Stimulated activated CD4-positive, alpha-beta T cell treated with anti-CD3 and anti-CD28 coated beads, Interleukin-12 subunit alpha, Interleukin-12 subunit beta, amount 100 ng/mL, for 48 hours (primary cell): ENCODE measurements at regions not wholly inside any gene's neighbourhood (a gene's known extent, or its start where the extent isn't known, plus 50 kb on each side); places are given as distances from the start of the nearest gene placed in this dataset.

ENCODE experiments used
- DNase-seq, 3 donors: peaks; one replicate each; pipeline ENCODE4 v3.0.0-alpha.2; 2020; ENCODE audit warnings: low read depth in 2 of 3, low spot score in 1 of 3

DNA sequence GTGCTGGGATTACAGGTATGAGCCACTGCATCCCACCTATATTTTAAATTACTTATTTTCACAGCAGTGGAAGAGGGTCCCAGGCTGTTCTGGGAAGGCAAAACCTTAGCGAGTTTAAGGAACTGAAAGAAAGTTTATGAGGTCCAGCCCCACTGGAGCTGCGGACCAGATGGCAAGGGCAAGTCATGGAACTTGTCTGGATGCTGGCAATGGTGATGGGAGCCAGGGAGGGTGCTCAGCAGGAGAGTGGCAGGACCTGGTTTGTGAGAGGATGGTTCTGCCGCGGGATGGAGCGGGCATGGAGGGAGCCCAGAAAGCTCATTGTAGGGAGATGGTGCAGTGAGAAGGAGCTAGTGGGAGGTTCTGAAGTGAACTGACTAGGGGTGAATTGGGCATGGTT, 50.6 kb upstream of the SLC45A1 start:
- DNase-seq = no peak

DNA sequence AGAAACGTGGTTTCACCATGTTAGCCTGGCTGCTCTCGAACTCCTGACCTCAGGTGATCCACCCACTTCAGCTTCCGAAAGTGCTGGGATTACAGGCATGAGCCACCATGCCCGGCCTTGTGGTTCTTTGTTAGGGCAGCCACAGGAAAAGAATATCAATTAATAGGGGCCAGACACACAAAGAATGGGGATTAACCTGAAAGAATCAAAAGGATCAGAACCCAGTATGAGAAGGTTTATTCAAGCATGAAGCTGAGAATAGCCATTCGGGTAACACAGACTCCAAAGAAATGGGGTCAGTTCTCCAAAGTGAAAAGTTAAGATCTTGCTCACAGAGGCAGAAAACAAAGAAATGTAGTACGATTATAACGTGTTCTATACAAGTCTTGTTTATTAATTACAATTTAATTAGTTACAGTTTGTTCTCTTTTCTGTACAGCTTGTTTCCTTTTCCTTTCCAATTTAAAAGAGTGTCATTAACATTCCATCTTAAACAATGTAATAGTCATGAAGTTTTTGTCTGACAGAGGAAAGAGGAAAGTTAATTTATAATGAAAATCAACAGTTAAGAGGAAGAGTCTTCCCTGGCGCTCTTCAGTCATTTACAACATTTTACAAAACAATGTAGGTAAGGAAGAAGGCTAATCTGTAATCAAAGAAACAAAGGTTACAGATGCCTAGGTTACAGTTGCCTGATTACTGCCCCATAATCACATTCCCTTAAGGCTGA, 51.3 kb upstream of the SLC45A1 start:
- DNase-seq = no peak

DNA sequence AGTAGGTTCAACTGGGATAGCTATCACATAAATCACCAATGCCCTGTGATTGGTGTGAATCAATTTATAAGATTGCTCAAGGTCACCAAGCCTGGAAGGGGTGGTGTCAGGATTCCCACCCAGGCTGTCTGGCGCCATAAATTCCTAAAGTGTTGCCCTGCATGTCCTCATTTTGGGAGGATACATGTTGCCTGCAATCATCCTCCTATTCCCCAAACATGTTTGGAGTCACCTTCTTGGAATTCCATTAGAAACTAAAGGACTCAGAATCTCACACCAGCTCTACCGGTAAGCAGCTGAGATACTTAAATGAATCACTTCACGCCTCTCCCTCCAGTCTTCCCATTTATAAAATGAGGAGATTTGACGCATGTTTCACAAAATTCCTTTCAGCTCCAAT, 54.1 kb upstream of the SLC45A1 start:
- no peak for DNase-seq

DNA sequence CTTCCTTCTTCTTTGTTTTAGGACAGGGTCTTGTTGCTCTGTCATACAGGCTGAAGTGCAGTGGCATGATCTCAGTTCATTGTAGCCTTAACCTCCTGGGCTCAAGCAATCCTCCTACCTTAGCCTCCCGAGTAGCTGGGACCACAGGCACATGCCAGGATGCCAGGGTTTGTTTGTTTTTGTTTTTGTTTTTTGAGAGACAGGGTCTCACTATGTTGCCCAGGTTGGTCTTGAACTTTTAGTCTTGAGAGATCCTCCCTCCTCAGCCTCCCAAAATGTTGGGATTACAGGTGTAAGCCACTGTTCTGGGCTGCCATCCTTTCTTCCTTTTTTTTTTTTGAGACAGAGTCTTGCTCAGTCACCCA, 56.5 kb upstream of the SLC45A1 start:
- no peak for DNase-seq

DNA sequence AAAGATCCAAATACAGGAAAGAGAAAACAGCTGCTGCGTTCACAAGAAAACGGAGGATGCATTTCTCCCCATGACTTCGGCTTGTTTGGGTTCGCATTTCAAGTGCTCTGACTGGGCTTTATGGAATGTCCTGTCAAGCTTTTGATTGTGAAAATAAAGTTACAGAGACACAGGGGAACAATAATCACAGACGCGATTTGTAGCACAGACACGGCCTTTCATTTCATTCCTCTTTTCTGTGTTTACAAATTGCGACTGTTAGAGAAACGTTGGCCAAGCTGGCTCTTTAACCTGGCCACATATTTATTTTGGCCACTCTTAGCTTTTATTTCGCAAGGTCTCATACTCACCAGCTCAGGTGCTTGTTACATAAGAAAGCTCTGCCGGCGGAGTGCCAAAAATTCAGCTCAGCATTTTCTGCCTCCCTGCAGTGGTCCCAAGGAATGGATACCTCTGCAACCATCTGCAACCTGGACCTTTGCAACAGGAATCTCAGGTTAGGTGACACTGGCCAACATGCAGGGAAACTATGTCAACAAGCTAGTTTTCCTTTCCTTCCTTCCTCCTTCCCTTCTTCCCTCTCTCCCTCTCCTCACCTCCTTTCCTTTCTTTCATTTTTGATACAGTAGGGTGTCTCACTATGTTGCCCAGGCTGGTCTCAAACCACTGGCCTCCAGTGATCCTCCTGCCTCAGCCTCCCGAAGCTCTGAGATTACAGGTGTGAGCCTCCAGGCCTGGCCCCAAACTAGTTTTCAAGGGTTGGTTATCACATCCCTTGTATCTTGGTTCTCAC, 58.2 kb upstream of the SLC45A1 start:
- DNase-seq = no peak

DNA sequence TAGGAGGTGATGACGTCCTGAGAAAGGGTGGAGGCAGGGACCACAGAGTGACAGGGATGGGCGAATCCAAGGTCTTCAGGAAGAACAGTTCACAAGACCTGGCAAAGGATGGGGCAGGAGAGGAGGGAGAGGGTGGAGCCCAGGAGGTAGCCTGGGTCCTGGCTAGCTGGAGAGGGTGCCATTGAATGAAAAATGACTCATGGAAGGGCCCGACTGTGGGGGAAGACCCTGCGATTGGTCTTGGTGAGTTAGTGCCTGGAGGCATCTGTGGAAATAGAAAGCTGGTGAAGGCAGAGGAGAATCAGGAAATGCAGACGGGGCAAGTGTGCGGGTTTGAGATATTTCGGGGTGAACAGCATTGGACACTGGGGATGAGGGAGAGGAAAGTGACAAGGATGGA, 60.3 kb upstream of the SLC45A1 start:
- DNase-seq = no peak

DNA sequence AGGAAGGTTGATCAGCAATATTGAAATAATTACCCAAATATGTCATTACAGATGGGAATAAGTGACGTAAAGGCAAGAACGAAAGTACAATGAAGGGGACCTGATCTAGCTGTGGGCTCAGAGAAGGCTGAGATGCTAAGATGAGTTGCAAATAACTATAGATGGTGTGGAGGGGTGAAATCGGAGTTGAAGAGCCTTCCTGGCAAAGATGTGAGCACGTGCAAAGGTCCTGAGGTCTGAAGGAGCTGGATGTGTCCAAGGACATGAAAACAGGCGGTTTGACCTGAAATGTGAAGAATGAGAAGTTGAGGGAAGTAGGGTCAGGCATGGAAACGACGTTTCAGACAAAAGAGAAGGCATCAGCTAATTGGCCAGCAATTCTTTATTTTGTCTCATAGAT, 61.6 kb upstream of the SLC45A1 start:
- DNase-seq = no peak

DNA sequence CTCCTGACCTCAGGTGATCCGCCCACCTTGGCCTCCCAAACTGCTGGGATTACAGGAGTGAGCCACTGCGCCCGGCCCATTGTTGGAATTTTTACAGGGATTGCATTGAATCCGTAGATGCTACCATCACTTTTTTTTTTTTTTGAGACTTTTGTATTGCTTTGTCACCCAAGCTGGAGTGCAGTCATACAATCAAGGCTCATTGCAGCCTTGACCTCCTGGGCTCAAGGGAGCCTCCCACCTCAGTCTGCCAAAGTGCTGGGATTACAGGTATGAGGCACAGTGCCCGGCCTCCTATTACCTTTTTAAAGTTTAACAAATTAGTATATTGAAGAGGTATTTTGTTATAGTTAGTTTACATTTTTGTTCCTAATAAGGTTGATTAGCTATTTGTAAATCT, 62.2 kb upstream of the SLC45A1 start:
- DNase-seq = no peak

DNA sequence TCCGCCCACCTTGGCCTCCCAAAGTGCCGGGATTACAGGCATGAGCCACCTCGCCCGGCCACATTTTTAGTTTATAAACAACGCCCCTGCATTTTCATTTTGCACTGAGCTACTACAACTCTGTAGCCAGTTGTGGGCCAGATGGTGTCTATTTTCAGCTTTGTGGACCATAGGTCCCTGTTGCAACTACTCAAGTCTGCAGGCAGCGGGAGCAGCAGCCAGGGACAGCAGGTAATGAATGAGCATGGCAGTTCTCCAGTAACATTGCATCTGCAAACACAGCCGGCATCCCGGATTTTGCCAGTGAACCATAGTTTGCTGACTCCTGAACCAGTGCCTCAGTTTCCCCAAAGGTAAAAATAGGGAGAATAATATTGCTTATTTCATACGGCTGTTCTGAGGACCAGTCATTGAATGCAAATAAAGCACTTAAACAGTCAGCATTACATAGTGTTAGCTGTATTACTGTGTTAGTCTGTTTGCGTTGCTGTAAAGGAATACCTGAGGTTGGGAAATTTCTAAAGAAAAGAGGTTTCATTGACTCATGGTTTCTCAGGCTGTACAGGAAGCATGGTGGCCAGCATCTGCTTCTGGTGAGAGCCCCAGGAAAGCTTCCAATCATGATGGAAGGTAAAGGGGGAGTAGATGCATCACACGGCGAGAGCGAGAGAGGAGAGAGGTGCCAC, 65.5 kb upstream of the SLC45A1 start:
- no peak for DNase-seq

DNA sequence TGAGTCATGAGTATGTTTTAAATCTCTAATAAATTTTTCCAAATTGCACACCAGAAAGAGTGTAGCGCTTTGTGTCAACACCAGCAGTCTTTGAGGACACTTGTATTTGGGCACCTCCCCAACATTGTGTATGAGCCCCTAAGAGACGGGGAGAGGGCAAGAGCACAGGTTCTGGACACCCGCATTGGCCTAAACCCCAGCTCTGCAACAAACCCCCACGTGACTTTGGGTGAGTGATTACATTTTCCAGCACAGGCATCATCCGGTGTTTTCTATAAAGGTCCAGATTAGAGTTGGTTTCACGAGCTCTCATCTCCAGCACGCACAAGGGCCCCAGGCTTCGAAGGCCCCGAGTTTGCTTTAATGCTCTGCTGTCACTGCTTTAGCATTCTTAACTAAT, 66.3 kb upstream of the SLC45A1 start:
- no peak for DNase-seq

DNA sequence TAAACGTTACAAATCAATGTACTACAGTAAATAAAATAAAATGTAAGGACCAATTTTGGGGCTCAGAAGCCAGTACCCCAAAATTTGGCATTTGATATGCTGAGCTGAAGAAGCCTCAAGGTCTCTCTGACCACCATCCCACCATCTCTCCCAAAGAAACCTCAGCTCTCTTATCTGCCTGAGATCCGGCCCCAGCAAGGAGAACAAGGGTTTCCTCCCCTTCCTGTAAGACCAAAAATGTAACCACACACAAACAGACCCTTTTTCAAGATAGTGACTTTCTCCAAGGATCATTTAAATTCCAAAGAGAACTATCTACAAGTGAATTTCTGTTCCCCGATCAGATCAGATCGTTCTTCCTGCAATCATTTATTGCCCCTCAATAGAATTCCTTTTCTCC, 68.1 kb upstream of the SLC45A1 start:
- DNase-seq = no peak

DNA sequence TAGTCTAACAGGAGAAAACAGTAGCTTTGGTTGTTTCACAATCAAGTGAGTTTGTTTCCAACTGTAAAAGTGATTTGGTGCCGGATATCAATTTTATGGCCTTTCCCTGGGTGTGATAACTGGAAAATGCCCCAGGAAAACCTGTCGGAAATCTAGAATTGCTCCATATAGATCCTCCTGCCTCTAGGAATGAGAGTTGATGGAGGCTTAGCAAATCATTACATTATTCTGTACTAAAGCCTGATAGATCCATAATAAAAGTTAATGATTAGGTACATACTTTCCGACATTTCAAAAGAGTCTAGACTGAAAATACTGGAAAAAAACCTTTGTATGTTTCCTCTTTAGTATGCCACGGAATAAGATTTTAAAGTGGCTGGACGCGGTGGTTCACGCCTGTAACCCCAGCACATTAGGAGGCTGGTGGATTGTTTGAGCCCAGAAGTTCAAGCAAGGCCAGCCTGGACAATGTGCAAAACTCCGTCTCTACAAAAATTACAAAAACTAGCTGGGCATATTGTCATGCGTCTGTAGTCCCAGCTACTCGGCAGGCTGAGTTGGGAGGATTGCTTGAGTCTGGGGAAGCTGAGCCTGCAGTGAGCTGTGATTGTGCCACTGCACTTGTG, 70.0 kb upstream of the SLC45A1 start:
- no peak for DNase-seq

DNA sequence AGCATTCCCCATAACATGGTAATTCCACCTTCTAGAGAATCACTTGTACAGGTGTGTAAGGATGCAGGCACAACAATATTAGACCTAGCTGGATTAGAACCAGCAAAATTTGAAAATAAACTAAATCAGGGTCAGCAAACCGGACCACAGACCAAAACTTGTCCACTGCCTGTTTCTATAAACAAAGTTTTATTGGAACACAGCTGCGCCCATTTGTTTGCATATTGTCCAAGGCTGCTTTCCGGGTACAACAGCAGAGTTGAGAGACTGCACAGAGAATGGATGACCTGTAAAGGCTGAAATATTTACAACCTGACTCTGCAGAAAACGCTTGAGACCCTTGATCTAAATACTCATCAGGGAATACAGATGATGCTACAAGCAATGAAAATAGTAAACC, 73.6 kb upstream of the SLC45A1 start:
- DNase-seq = no peak

DNA sequence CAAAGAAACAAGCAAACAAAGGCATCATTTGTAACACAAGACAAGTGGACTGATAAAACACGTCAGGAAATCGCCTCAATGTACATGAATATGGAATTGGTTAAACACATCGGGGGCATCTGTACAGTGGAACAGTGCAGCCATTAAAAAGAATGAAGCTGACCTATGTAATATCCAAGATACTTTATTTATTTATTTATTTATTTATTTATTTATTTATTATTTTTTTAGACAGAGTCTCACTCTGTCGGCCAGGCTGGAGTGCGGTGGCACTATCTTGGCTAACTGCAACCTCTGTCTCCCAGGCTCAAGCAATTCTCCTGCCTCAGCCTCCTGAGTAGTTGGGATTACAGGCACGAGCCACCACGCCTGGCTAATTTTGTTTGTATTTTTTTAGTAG, 75.4 kb upstream of the SLC45A1 start:
- no peak for DNase-seq

DNA sequence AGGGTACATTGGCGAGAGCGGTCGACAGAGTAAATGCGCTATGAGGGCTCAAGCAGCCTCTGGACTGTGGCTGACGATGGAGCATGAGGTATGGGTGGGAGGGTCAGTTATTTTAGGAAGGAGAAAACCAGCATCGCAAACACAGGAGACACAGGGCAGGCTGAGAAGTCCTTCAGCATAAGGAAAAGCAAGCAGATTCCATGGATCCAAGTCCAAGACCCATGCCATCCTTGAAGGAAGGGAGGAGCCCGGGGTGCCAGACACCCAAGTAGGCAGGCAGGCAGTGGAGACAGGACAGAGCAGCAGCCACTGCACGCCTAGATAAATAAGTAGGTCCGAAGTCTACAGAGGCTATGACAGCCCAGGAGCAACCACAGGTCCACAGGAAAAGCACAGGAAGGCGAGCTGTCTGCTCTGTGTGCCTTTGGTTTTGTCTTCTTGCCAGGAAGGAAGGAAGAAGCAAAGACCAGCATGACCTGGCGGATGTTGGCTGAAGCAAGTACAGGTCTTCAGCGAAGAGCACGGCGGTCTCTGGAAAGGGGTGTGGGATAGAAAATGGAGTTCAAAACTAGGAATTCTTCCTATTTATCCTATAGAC, 76.4 kb upstream of the SLC45A1 start:
- no peak for DNase-seq

DNA sequence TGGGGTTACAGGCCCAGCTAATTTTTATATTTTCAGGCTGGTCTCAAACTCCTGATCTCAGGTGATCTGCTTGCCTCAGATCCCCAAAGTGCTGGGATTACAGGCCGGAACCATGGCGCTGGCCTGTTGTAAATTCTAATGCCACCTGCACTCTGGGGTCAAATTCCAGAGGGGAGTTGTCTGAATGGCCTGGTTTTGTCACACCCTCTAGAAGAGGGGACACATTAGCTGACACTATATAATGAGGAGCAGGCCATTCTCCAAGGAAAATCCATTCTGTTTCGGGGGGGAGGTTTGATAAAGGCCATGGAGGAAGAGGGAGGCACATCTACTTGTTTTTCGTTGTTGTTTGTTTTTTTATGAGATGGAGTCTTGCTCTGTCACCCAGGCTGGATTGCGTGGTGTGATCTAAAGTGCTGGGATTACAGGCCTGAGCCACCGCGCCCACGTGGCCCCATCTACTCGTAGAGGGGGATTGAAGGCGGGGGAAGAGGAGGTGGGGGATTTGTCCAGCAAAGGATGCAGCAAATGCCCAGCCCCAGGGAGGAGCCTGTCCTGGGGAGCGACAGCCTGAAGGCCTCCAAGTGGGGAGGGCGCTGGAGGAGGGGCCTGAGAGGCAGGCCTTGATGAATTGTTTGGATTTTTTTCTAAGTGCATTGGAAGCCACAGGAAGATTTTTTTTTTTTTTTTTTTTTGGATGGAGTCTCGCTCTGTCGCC, 78.4 kb upstream of the SLC45A1 start:
- DNase-seq = no peak

DNA sequence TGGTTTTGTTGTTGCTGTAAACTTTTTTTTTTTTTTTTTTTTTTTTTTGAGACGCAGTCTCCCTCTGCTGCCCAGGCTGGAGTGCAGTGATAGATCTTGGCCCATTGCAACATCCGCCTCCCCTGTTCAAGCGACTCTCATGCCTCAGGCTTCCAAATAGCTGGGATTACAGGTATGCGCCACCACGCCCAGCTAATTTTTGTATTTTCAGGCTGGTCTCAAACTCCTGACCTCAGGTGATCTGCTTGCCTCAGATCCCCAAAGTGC, 78.9 kb upstream of the SLC45A1 start:
- no peak for DNase-seq

DNA sequence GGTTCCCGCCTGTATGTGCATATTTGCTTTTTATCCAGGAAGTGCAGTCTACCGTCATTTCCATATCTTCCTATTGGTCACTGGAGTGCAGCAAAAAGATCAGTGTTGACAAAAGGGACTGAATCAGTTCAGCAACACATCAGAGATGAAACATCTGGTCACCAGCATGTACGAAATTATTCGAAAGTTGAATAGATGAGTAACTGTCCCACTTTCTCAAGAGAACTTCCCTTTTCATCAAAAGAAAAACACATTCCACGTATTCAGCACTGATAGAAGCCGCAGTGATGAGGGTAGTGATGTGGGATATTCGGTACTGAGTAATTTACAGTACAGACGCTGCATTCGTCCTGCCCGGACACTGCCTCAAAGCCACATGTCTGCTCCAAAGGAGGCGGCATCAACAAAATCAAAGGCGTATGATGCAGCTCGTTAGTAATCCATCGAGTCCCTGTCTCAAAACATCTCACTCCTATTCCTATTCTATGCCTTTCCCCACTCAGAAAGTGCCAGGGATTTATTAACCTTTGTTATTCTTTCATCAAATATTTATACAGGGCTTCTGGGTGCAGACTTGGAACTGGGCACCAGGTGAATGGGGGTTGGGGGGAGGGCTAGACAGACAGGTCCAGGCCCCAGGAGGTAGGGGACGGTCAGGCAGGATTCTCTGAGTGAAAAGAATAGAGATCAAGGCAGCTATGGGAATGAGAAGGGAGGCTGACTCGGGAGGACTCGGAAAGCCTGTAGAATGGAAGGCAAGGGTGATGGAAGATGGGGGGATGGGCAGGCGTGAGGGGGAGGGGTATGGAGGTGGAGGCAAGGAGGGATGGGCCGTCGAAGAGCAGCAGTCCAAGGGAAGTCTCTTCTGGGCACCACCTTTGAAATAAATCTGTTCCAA, 79.5 kb upstream of the SLC45A1 start:
- no peak for DNase-seq

DNA sequence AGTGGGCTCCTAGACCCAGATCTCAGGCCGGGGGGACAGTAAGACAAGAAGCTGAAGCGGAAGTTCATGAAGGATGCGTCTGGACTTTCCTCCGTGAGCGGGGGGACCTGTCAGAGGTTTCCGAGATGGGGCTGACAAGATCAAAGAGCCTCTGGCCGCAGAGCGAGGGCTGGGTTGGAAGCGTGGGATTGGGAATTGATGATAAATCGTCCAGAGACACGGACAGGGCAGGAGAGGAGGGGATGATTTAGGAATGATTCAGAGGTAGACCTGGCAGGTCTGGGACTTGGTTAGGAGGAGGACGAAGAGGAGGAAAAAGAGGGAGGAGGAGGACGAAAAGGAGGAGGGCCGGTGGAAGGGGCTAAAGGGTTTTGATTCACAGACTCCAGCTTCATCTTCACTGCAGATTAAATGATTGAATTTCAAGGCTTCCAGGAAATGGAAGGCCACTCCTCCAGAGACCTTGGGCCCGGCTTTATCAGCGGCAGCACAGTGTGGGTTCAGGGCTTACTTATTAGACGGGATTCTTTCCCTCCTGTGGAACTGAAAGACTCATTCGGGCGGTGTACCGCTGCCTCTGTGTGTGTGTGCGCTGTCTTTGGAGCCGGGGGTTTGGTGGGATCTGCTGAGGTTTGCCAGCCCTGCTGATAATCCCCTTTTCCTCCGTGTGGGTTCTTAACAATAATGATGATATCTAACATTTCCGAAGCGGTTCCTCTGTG, 85.7 kb upstream of the SLC45A1 start:
- no peak for DNase-seq

DNA sequence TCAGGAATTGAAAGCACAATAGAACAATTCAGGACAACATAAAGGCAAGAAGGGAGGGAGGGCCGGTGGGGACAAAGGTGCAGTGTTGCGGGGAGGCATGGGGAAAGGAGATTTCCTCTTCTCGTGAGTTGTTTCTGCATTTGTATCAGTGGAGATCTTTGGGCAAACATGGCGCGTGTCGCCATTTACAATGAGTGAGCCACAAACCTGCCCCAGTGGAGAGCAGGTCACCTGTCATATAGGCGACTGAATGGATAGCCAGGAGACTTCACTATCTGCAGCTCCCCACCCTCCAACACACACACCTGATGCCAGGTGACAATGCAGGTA, 87.7 kb upstream of the SLC45A1 start:
- no peak for DNase-seq
